GM12891 (cell line): ENCODE measurements at regions not wholly inside any gene's neighbourhood (a gene's known extent, or its start where the extent isn't known, plus 50 kb on each side); places are given as distances from the start of the nearest gene placed in this dataset.
"Not testable (repeated sequence)": the region's sequence is repeated elsewhere in the genome, so short reads cannot be mapped to it uniquely, and the experiment has no call there.

Experiments used
- POLR2A ChIP-seq: IDR thresholded peaks from 2 replicates; pipeline ENCODE4 v1.6.1; 2011; ENCODE audit warnings: low read depth, low read length, control low read depth
- POLR2AphosphoS5 ChIP-seq: IDR thresholded peaks from 2 replicates; pipeline ENCODE4 v1.6.1; 2011; ENCODE audit warnings: low read depth, low read length, control low read depth
- POU2F2 ChIP-seq: IDR thresholded peaks from 2 replicates; pipeline ENCODE4 v1.6.1; 2011; ENCODE audit warnings: low read depth, mild to moderate bottlenecking, control low read depth, low read length, moderate library complexity
- SPI1 ChIP-seq: IDR thresholded peaks from 2 replicates; pipeline ENCODE4 v1.6.1; 2011; ENCODE audit warnings: low read depth, low read length, control low read depth
- TAF1 ChIP-seq: IDR thresholded peaks from 2 replicates; pipeline ENCODE4 v1.6.1; 2011; ENCODE audit warnings: low read depth, low read length, control low read depth

- not testable (repeated sequence) for TF ChIP-seq POLR2A, POLR2AphosphoS5, POU2F2, TAF1, SPI1
Observed at GRCh38 chr6:113795371-113795770, 61.8 kb upstream of the MARCKS start.
